Mesendoderm (in vitro differentiated cells): ENCODE measurements at regions not wholly inside any gene's neighbourhood (a gene's known extent, or its start where the extent isn't known, plus 50 kb on each side); places are given as distances from the start of the nearest gene placed in this dataset.

Experiments used
- DNase-seq: peaks from one replicate; pipeline ENCODE4 v3.0.0; 2013
- H2AK5ac ChIP-seq: 2 replicates; pipeline ENCODE4 v1.6.1; 2013; ENCODE audit warnings: low read length, inconsistent platforms
- H2BK120ac ChIP-seq: 2 replicates; pipeline ENCODE4 v1.6.1; 2013; ENCODE audit warnings: low read depth, mild to moderate bottlenecking, low read length, moderate library complexity, mixed read lengths
- H2BK15ac ChIP-seq: replicated peaks from 2 replicates; pipeline ENCODE4 v1.6.1; 2013; ENCODE audit warnings: low read depth, mild to moderate bottlenecking, moderate library complexity
- H2BK5ac ChIP-seq: 2 replicates; pipeline ENCODE4 v1.6.1; 2013; ENCODE audit warnings: low read length, inconsistent platforms
- H3K18ac ChIP-seq: 2 replicates; pipeline ENCODE4 v1.6.1; 2013; ENCODE audit warnings: mild to moderate bottlenecking, low read length, mixed read lengths
- H3K23ac ChIP-seq: one replicate; pipeline ENCODE4 v1.6.1; 2013; ENCODE audit warnings: low read length
- H3K27ac ChIP-seq: 2 replicates; pipeline ENCODE4 v1.5.1; 2013; ENCODE audit warnings: low read depth, mild to moderate bottlenecking, inconsistent platforms, low read length, moderate library complexity
- H3K27me3 ChIP-seq: 2 replicates; pipeline ENCODE4 v1.6.1; 2013; ENCODE audit warnings: low read length, control low read depth, mild to moderate bottlenecking, inconsistent platforms; ENCODE audit not compliant: insufficient read depth, poor library complexity
- H3K36me3 ChIP-seq: 2 replicates; pipeline ENCODE4 v1.6.1; 2013; ENCODE audit warnings: low read length, inconsistent platforms; ENCODE audit not compliant: control insufficient read depth, insufficient read depth
- H3K4ac ChIP-seq: one replicate; pipeline ENCODE4 v1.6.1; 2013; ENCODE audit warnings: low read depth, mild to moderate bottlenecking, low read length, moderate library complexity
- H3K4me1 ChIP-seq: 2 replicates; pipeline ENCODE4 v1.6.1; 2013; ENCODE audit warnings: low read depth, low read length, inconsistent platforms; ENCODE audit not compliant: control insufficient read depth
- H3K4me2 ChIP-seq: 2 replicates; pipeline ENCODE4 v1.6.1; 2013; ENCODE audit warnings: low read length
- H3K4me3 ChIP-seq: 2 replicates; pipeline ENCODE4 v1.5.1; 2013; ENCODE audit warnings: mild to moderate bottlenecking, low read length
- H3K56ac ChIP-seq: one replicate; pipeline ENCODE4 v1.6.1; 2013; ENCODE audit warnings: low read length
- H3K79me1 ChIP-seq: 2 replicates; pipeline ENCODE4 v1.6.1; 2013; ENCODE audit warnings: low read length, inconsistent platforms
- H3K79me2 ChIP-seq: 2 replicates; pipeline ENCODE4 v1.6.1; 2013; ENCODE audit warnings: mild to moderate bottlenecking, low read length; ENCODE audit not compliant: control insufficient read depth, insufficient read depth
- H3K9ac ChIP-seq: 2 replicates; pipeline ENCODE4 v1.6.1; 2013; ENCODE audit warnings: low read length, inconsistent platforms
- H4K5ac ChIP-seq: one replicate; pipeline ENCODE4 v1.6.1; 2013; ENCODE audit warnings: low read length
- H4K8ac ChIP-seq: one replicate; pipeline ENCODE4 v1.6.1; 2013; ENCODE audit warnings: low read depth, mild to moderate bottlenecking, control low read depth, low read length, moderate library complexity
- WGBS: extraction: QIAGEN DNeasy Blood & Tissue Kit; methylation state at CpG from one replicate; pipeline ENCODE4 v1.1.7; 2013; ENCODE audit warnings: low lambda C conversion rate, missing lambda C conversion rate; ENCODE audit not compliant: insufficient coverage; ENCODE audit errors: extremely low coverage; 5-methylcytosine and 5-hydroxymethylcytosine counted together

DNA sequence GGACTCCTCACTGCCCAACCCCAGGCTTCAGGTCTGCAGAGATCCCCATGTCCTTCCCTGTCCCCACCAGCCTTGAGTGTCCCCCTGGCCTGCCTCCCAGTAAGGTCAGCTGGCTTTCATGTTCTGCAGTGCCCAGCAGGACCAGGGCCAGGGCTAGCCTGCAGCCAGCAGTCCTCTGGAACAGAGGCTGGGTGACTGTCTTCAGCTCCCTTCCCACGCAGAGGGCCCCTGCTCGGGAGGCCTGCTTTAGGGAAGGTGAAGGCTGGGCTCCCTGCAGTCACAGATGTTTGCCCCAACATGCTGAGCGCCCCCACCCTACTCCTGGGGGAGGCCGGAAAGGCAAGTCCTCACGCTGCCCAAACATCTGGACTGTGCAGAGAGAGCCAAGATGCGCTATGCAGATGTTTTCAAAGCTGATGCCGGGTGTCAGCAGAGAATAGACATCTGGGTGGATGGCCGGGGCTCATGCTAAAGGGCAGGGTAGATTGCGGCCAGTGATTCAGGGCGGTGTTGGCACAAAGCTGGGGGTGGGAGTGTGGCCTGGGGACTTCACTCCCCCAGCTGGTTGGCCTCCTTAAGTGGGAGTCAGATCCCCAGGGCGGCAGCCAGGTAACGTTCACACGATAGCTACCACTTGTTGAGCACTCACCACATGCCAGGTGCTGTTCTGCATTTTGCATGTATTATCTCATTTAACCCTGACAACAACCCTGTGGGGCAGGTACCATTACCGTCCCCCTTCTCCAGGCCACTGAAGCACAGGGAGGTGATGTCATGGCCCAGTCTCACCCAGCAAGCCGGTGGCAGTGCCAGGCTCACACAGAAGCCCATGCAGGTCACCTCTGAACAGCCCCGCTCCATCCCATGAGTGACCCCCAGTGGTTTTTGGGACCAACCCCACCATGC is 71.2 kb upstream of the COL13A1 start:
- H4K5ac ChIP-seq: no peak overlapping the region
- no peaks in the 10 kb centered on the region for H3K79me2 ChIP-seq
- no peak for DNase-seq
- H3K4ac ChIP-seq: no peak overlapping the region
- H3K9ac ChIP-seq: no peak overlapping the region
- H3K18ac ChIP-seq: no peak overlapping the region
- no peak overlapping the region for H2BK5ac ChIP-seq
- no peak overlapping the region for H3K23ac ChIP-seq
- peaks cover 4% of the 10 kb centered on the region for H3K4me1 ChIP-seq
- H2BK120ac ChIP-seq: no peak overlapping the region
- WGBS: no CpG with 5 or more reads among the region's 16 CpGs
- no peak overlapping the region for H3K27ac ChIP-seq
- no peaks in the 10 kb centered on the region for H3K27me3 ChIP-seq
- no peak overlapping the region for H3K4me3 ChIP-seq
- no peak overlapping the region for H4K8ac ChIP-seq
- no peaks in the 10 kb centered on the region for H3K36me3 ChIP-seq
- no peak overlapping the region for H2BK15ac ChIP-seq
- no peak overlapping the region for H3K56ac ChIP-seq
- H3K79me1 ChIP-seq: no peaks in the 10 kb centered on the region
- no peak overlapping the region for H3K4me2 ChIP-seq
- H2AK5ac ChIP-seq: no peak overlapping the region

DNA sequence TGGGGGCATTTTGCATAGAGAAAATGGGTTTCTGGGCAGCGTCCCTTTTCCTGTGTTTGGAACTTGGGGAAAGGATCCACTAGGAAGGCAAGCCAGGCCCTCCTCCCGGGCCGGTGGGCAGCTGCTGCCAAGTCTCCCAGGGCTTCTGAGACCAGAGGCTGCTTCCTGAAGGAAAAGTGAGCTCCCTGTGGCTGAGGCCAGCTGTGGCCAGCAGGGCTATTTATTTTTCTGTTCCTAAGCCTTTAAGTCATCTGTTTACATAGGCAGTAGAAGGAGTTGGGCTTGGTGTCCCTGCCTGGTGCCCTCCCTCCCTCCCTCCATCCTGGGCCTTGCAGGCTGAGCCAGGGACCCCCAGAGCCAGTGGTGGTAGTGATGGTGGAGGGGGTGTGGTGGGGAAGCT is 70.5 kb upstream of the COL13A1 start:
- Histone ChIP-seq H2BK5ac (no peak overlapping the region), H3K9ac (no peak overlapping the region), H4K5ac (no peak overlapping the region), H3K27me3 (no peaks in the 10 kb centered on the region), H2BK15ac (no peak overlapping the region), H3K4me2 (no peak overlapping the region), H3K79me2 (no peaks in the 10 kb centered on the region), H3K4ac (no peak overlapping the region), H4K8ac (no peak overlapping the region), H3K4me3 (no peak overlapping the region), H3K18ac (no peak overlapping the region), H3K56ac (no peak overlapping the region), H2BK120ac (no peak overlapping the region), H3K36me3 (no peaks in the 10 kb centered on the region), H3K4me1 (peaks cover 4% of the 10 kb centered on the region), H3K23ac (no peak overlapping the region), H3K79me1 (no peaks in the 10 kb centered on the region), H2AK5ac (no peak overlapping the region), H3K27ac (no peak overlapping the region)
- DNase-seq: no peak
- WGBS: no CpG with 5 or more reads among the region's 3 CpGs

DNA sequence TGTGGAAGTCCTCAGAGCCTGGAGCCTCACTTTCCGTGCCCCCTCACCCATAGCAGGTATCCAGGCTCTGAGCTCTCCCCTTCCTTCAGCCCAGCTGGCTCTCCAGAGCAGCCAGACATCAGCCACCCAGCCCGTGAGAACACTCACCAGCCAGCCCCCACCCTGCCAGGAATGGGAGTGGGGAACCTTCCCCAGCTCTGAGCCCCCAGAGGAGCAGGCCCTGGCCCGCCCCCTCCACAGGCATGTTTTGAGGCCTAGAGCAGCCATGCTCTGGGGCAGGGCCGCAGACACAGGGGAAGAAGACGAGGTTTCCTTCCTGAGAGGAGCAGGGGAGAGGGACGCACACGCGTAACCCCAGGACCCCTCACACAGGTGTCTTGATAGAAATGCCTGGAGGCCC is 70.0 kb upstream of the COL13A1 start:
- no peak overlapping the region for H3K27ac ChIP-seq
- H3K4ac ChIP-seq: no peak overlapping the region
- no peak overlapping the region for H2AK5ac ChIP-seq
- H2BK120ac ChIP-seq: no peak overlapping the region
- H3K79me2 ChIP-seq: no peaks in the 10 kb centered on the region
- H3K36me3 ChIP-seq: no peaks in the 10 kb centered on the region
- H4K5ac ChIP-seq: no peak overlapping the region
- H3K9ac ChIP-seq: no peak overlapping the region
- no peak for DNase-seq
- no peaks in the 10 kb centered on the region for H3K27me3 ChIP-seq
- H3K4me1 ChIP-seq: peaks cover 4% of the 10 kb centered on the region
- no peak overlapping the region for H2BK15ac ChIP-seq
- no peak overlapping the region for H3K56ac ChIP-seq
- WGBS: no CpG with 5 or more reads among the region's 8 CpGs
- H3K4me2 ChIP-seq: no peak overlapping the region
- no peak overlapping the region for H4K8ac ChIP-seq
- no peak overlapping the region for H3K4me3 ChIP-seq
- H2BK5ac ChIP-seq: no peak overlapping the region
- no peak overlapping the region for H3K23ac ChIP-seq
- H3K18ac ChIP-seq: no peak overlapping the region
- H3K79me1 ChIP-seq: no peaks in the 10 kb centered on the region

DNA sequence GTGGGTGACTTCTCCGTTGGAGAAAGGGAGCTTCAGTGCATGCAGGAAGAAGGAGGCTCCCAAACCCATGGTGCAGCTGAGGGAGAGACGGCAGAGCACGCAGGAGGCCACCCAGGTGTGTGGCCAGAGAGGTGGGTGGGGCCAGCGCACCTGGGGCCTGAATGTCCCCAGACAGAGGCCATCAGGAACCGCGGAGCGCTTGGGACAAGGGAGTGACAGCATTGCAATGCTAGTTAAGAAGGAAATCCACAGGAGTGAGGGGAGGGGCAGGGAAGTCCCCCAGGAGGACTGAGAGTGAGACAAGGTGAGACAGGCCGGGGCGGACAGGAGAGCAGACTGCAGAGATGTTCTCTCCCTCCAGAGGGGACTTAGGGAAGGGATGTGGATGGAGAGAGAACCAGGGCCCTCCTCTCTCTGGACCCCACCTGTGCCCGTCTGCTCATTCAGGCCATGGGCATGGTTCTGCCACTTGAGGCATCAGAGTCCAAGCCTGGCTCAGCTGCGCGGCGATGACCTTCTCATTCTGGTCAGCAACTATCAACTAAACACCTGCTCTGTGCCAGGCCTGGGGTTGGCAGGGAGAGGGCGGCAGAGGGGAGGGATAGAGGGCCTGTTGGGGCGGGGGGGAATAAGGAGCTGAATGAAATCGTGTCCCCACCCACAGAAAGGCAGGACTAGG is 69.4 kb upstream of the COL13A1 start:
- H3K4me2 ChIP-seq: no peak overlapping the region
- H3K36me3 ChIP-seq: no peaks in the 10 kb centered on the region
- no peaks in the 10 kb centered on the region for H3K79me1 ChIP-seq
- H2BK15ac ChIP-seq: no peak overlapping the region
- no peak overlapping the region for H3K23ac ChIP-seq
- H3K4me1 ChIP-seq: peaks cover 4% of the 10 kb centered on the region
- H3K4me3 ChIP-seq: no peak overlapping the region
- no peak overlapping the region for H3K4ac ChIP-seq
- H3K9ac ChIP-seq: no peak overlapping the region
- H3K56ac ChIP-seq: no peak overlapping the region
- no peak overlapping the region for H4K8ac ChIP-seq
- H3K79me2 ChIP-seq: no peaks in the 10 kb centered on the region
- H4K5ac ChIP-seq: no peak overlapping the region
- no peak overlapping the region for H3K27ac ChIP-seq
- H2BK120ac ChIP-seq: no peak overlapping the region
- DNase-seq: no peak
- H3K27me3 ChIP-seq: no peaks in the 10 kb centered on the region
- no CpG with 5 or more reads among the region's 16 CpGs for WGBS
- no peak overlapping the region for H2AK5ac ChIP-seq
- H3K18ac ChIP-seq: no peak overlapping the region
- H2BK5ac ChIP-seq: no peak overlapping the region

DNA sequence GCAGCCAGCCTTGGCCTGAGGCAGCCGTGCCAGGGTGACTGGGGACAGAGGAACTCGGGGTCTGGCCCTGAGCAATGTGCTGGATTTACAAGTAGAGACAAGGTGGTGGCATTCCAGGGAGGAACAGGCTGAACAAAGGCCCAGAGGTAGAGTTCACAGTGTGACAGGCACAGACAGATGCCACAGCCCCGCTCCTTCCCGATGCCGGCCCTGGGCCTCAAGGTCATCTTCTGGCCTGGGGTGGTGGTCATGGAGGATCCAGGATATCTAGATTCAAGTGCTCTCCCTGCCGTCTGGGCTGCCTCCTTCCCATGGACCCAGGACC is 68.9 kb upstream of the COL13A1 start:
- no peak overlapping the region for H3K18ac ChIP-seq
- no peaks in the 10 kb centered on the region for H3K79me1 ChIP-seq
- no peak overlapping the region for H4K8ac ChIP-seq
- H2AK5ac ChIP-seq: no peak overlapping the region
- H3K4me2 ChIP-seq: no peak overlapping the region
- H3K23ac ChIP-seq: no peak overlapping the region
- H3K4ac ChIP-seq: no peak overlapping the region
- DNase-seq: no peak
- no peaks in the 10 kb centered on the region for H3K27me3 ChIP-seq
- H2BK5ac ChIP-seq: no peak overlapping the region
- no peaks in the 10 kb centered on the region for H3K79me2 ChIP-seq
- H4K5ac ChIP-seq: no peak overlapping the region
- WGBS: no CpG with 5 or more reads among the region's 6 CpGs
- peaks cover 2% of the 10 kb centered on the region for H3K4me1 ChIP-seq
- H3K27ac ChIP-seq: no peak overlapping the region
- H2BK120ac ChIP-seq: no peak overlapping the region
- H3K9ac ChIP-seq: no peak overlapping the region
- H3K4me3 ChIP-seq: no peak overlapping the region
- no peak overlapping the region for H2BK15ac ChIP-seq
- no peaks in the 10 kb centered on the region for H3K36me3 ChIP-seq
- no peak overlapping the region for H3K56ac ChIP-seq
